ENCODE measurements at regions not wholly inside any gene's neighbourhood (a gene's known extent, or its start where the extent isn't known, plus 50 kb on each side); places are given as distances from the start of the nearest gene placed in this dataset.

GRCh38 chr1:56019472-56019871 lies 559.9 kb downstream of the PLPP3 start:
- TF ChIP-seq CTCF (IDR thresholded peaks at IDR 0.05; ENCODE audit: low read length) (no peak), EZH2 (IDR thresholded peaks at IDR 0.05; ENCODE audit: borderline replicate concordance, low read length) (no peak)
